Astrocyte (in vitro differentiated cells and primary cell): ENCODE measurements at regions not wholly inside any gene's neighbourhood (a gene's known extent, or its start where the extent isn't known, plus 50 kb on each side); places are given as distances from the start of the nearest gene placed in this dataset.

Experiments
- DNase-seq: peaks from one replicate; pipeline ENCODE4 v3.0.0-alpha.2; 2010; ENCODE audit warnings: low read depth
- FAIRE-seq: peaks from 2 replicates; lab custom pipeline; 2011; peaks lifted over from hg19 to GRCh38; lab: Jason Lieb, UNC
- H2AFZ ChIP-seq: 2 replicates; pipeline ENCODE4 v1.6.0; 2012; ENCODE audit warnings: low read depth, low read length, inconsistent platforms
- H3K27ac ChIP-seq: 2 replicates; pipeline ENCODE4 v1.5.1; 2011; ENCODE audit warnings: low read depth, low read length, inconsistent platforms
- H3K27me3 ChIP-seq: 2 replicates; pipeline ENCODE4 v1.6.0; 2011; ENCODE audit warnings: low read length, inconsistent platforms; ENCODE audit not compliant: insufficient read depth
- H3K36me3 ChIP-seq: 2 replicates; pipeline ENCODE4 v1.5.1; 2011; ENCODE audit warnings: low read length, inconsistent platforms; ENCODE audit not compliant: insufficient read depth
- H3K4me1 ChIP-seq: 2 replicates; pipeline ENCODE4 v1.5.1; 2011; ENCODE audit warnings: low read length, inconsistent platforms; ENCODE audit not compliant: insufficient read depth
- H3K4me2 ChIP-seq: 2 replicates; pipeline ENCODE4 v1.6.0; 2012; ENCODE audit warnings: low read length, inconsistent platforms
- H3K4me3 ChIP-seq: 2 replicates; pipeline ENCODE4 v1.5.1; 2011; ENCODE audit warnings: low read depth, mild to moderate bottlenecking, low read length, inconsistent platforms; ENCODE audit not compliant: insufficient read depth
- H3K79me2 ChIP-seq: 2 replicates; pipeline ENCODE4 v1.6.0; 2012; ENCODE audit warnings: mild to moderate bottlenecking, low read length, inconsistent platforms; ENCODE audit not compliant: insufficient read depth
- H3K9ac ChIP-seq: 2 replicates; pipeline ENCODE4 v1.6.0; 2012; ENCODE audit warnings: mild to moderate bottlenecking, low read length, inconsistent platforms
- H3K9me3 ChIP-seq: 2 replicates; pipeline ENCODE4 v1.5.1; 2012; ENCODE audit warnings: low read depth, mild to moderate bottlenecking, low read length, inconsistent platforms; ENCODE audit not compliant: insufficient read depth
- H4K20me1 ChIP-seq: 2 replicates; pipeline ENCODE4 v1.6.0; 2012; ENCODE audit warnings: low read length, inconsistent platforms; ENCODE audit not compliant: insufficient read depth
- H3K27ac Mint-ChIP-seq: one replicate; pipeline ENCODE4 v1.8.0; 2021; ENCODE audit warnings: mild to moderate bottlenecking, mixed read lengths; ENCODE audit not compliant: unreplicated experiment
- H3K27me3 Mint-ChIP-seq: one replicate; pipeline ENCODE4 v1.8.0; 2021; ENCODE audit warnings: low read depth, mixed read lengths; ENCODE audit not compliant: unreplicated experiment
- H3K36me3 Mint-ChIP-seq: one replicate; pipeline ENCODE4 v1.8.0; 2021; ENCODE audit warnings: low read depth, mixed read lengths; ENCODE audit not compliant: unreplicated experiment
- H3K4me1 Mint-ChIP-seq: one replicate; pipeline ENCODE4 v1.8.0; 2021; ENCODE audit warnings: low read depth, mixed read lengths; ENCODE audit not compliant: unreplicated experiment
- H3K4me3 Mint-ChIP-seq: one replicate; pipeline ENCODE4 v1.8.0; 2021; ENCODE audit warnings: mild to moderate bottlenecking, moderate library complexity, mixed read lengths; ENCODE audit not compliant: unreplicated experiment
- H3K9me3 Mint-ChIP-seq: one replicate; pipeline ENCODE4 v1.8.0; 2021; ENCODE audit warnings: mild to moderate bottlenecking, mixed read lengths; ENCODE audit not compliant: unreplicated experiment
- CTCF ChIP-seq: IDR thresholded peaks from 2 replicates; pipeline ENCODE4 v1.5.1; 2011; ENCODE audit warnings: low read depth, mild to moderate bottlenecking, inconsistent platforms, low read length, moderate library complexity; ENCODE audit not compliant: insufficient read depth
- EZH2 ChIP-seq: IDR thresholded peaks from 2 replicates; pipeline ENCODE4 v1.6.1; 2012; ENCODE audit warnings: mild to moderate bottlenecking, low read length, inconsistent platforms; ENCODE audit not compliant: insufficient read depth

DNA sequence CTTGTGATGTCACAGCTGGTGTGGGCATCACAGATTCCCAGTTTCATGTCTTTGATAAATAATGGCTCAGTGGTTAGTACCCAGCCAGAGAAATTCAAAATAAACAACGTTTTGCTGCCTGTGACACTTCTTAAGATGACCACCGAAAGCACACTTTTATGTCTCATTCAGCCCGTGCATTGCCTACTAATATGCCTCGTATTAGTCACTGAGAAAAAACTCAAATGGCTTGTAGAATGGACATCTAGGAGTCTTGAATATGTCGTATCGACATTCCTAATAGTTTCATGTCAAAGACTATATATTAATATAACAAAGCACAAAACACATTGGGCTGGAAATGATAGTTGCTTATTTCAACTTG lies 103.9 kb upstream of the FAT1 start:
- Mint-ChIP-seq H3K4me1 (peaks cover 2% of the 10 kb centered on the region), H3K27me3 (no peaks in the 10 kb centered on the region), H3K4me3 (no peak overlapping the region), H3K27ac (no peak overlapping the region), H3K9me3 (peaks cover 1% of the 10 kb centered on the region), H3K36me3 (no peaks in the 10 kb centered on the region)
- H3K4me1 ChIP-seq, result peaks cover 21% of the 10 kb centered on the region
- H3K36me3 ChIP-seq, result no peaks in the 10 kb centered on the region
- H4K20me1 ChIP-seq, result no peaks in the 10 kb centered on the region
- H3K4me3 ChIP-seq, result no peak overlapping the region
- no peak overlapping the region for H3K9ac ChIP-seq
- DNase-seq (no peak), FAIRE-seq (no peak)
- no peaks in the 10 kb centered on the region for H3K9me3 ChIP-seq
- H3K79me2 ChIP-seq, result no peaks in the 10 kb centered on the region
- H3K27me3 ChIP-seq, result peaks cover 3% of the 10 kb centered on the region
- H3K27ac ChIP-seq, result no peak overlapping the region
- TF ChIP-seq CTCF, result no peak
- TF ChIP-seq EZH2, result no peak
- H3K4me2 ChIP-seq, result no peak overlapping the region
- no peak overlapping the region for H2AFZ ChIP-seq

DNA sequence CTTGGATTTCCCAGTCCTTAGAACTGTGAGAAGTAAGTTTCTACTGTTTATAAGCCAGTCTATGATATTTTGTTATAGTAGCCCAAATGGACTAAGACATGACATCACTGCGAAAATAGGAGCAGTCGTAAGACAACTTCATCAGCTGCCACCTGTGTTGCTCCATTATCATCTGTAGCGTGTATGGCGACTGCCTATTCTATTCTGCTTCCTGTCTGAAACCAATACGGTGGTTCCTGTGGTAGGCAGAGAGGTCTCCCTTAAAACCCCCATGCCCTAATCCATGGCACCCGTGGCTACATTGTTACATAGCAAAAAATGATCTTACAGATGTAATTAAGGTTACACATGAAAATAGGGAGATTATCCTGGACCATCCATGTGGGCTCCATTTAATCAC lies 105.4 kb upstream of the FAT1 start:
- Histone ChIP-seq H3K27ac (no peak overlapping the region), H3K9me3 (no peaks in the 10 kb centered on the region), H3K4me2 (peak overlapping the region; percentile 62), H3K9ac (peak overlapping the region; percentile 26), H3K4me3 (no peak overlapping the region), H3K27me3 (peaks cover 3% of the 10 kb centered on the region), H3K4me1 (peaks cover 21% of the 10 kb centered on the region), H4K20me1 (no peaks in the 10 kb centered on the region), H3K36me3 (no peaks in the 10 kb centered on the region), H3K79me2 (no peaks in the 10 kb centered on the region), H2AFZ (no peak overlapping the region)
- Mint-ChIP-seq H3K27me3 (no peaks in the 10 kb centered on the region), H3K36me3 (no peaks in the 10 kb centered on the region), H3K4me1 (peaks cover 2% of the 10 kb centered on the region), H3K27ac (no peak overlapping the region), H3K4me3 (no peak overlapping the region), H3K9me3 (peaks cover 1% of the 10 kb centered on the region)
- TF ChIP-seq EZH2 (no peak), CTCF (no peak)
- FAIRE-seq (no peak), DNase-seq (no peak)

- H3K79me2 ChIP-seq, result no peaks in the 10 kb centered on the region
- H3K27ac Mint-ChIP-seq, result no peak overlapping the region
- peaks cover 1% of the 10 kb centered on the region for H3K9me3 Mint-ChIP-seq
- H3K36me3 ChIP-seq, result no peaks in the 10 kb centered on the region
- H4K20me1 ChIP-seq, result no peaks in the 10 kb centered on the region
- H3K27me3 Mint-ChIP-seq, result no peaks in the 10 kb centered on the region
- H3K9ac ChIP-seq, result peak overlapping the region; percentile 26
- DNase-seq, result peak; percentile 97
- no peaks in the 10 kb centered on the region for H3K36me3 Mint-ChIP-seq
- H3K27ac ChIP-seq, result peak overlapping the region; percentile 55
- no peak overlapping the region for H2AFZ ChIP-seq
- peak overlapping the region; percentile 62 for H3K4me2 ChIP-seq
- no peak overlapping the region for H3K4me3 Mint-ChIP-seq
- H3K9me3 ChIP-seq, result no peaks in the 10 kb centered on the region
- no peak for FAIRE-seq
- peaks cover 2% of the 10 kb centered on the region for H3K4me1 Mint-ChIP-seq
- TF ChIP-seq CTCF (no peak), EZH2 (no peak)
- no peak overlapping the region for H3K4me3 ChIP-seq
- H3K4me1 ChIP-seq, result peaks cover 21% of the 10 kb centered on the region
- peaks cover 3% of the 10 kb centered on the region for H3K27me3 ChIP-seq
These were observed 106.2 kb upstream of the FAT1 start for GRCh38 chr4:186829740-186830449.
